GM21723 (cell line): ENCODE measurements at regions not wholly inside any gene's neighbourhood (a gene's known extent, or its start where the extent isn't known, plus 50 kb on each side); places are given as distances from the start of the nearest gene placed in this dataset.

Experiments
- ATAC-seq: cut with Tn5 transposase; IDR thresholded peaks from one replicate; pipeline ENCODE4 v1.9.1; 2021; ENCODE audit warnings: mild to moderate bottlenecking, moderate library complexity; ENCODE audit not compliant: unreplicated experiment

DNA sequence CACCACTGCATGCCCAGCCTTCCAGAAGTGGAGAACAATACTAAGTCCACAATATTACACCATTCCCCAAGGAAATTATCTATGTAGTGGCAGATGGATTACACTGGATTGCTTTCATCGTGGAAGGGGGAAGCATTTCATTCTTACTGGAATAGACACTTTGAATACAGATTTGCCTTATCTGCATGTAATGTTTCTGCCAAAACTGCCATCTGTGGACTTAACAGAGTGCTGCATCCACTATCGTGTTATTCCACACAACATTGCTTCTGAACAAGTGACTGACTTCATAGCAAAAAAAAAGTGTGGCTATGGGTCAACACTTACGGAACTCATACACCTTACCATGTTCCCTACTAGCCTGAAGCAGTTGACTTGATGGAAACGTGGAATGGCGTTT is 536.9 kb downstream of the BRINP1 start:
- no peak for ATAC-seq

DNA sequence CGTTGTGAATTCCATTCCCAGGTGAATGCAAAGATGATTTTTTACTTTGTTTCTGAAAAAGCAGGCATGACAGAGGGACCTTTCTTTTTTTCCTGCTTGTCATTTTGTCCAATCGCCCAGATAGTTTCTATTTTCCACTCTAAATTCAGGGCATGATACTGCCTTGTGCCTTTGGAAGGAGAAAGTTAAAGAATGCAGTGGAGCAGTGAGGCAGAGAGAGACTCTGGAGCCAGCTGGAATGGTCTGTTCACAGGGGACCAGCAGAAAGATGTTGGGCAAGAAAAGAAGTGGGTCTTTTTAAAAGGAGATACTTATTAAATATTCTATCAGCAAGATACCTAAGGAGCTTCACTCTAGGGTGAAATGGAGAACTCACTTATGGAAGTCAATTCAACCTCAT is 532.3 kb downstream of the BRINP1 start:
- no peak for ATAC-seq

DNA sequence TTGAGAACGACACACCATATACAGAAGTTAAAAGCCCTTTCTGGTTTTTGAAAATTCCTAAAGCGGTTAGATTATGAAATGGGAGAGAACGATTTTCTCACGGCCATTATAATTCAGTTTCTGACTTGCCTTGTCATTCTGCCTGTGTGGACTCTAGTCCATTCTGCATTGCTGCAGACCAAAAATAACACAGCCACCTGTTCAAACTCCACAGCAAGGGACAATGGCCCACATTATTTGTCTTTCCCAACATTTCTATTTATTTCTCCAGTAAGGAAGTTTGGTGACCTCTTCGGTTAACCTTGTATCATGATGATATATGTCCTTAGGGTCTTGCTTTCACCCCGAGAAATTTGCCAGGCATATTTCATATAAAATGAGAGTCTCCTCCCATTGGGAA is 497.7 kb downstream of the BRINP1 start:
- ATAC-seq = no peak

DNA sequence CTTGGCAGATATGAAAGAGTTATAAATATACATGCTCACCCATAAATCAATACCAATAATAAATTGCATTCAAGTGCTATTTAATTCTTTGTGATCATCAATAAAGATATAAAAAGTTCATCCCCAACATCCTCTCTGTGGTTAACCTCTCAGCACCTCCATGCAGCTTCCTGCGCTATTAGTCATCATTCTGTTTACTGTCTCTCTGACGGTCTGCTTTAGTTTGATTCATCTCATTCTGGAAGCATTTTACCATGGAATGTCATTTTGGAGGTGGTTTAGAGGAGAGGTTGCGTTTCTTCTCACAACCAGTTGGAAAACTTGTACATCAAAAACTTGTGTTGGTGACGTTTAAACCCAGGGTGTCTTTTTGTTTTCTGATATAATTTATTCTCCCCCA is 486.6 kb downstream of the BRINP1 start:
- no peak for ATAC-seq

- ATAC-seq = no peak
Observed at GRCh38 chr9:118883411-118883810, 485.8 kb downstream of the BRINP1 start.

- ATAC-seq = no peak
Observed at GRCh38 chr9:118891213-118891612, 478.0 kb downstream of the BRINP1 start.

DNA sequence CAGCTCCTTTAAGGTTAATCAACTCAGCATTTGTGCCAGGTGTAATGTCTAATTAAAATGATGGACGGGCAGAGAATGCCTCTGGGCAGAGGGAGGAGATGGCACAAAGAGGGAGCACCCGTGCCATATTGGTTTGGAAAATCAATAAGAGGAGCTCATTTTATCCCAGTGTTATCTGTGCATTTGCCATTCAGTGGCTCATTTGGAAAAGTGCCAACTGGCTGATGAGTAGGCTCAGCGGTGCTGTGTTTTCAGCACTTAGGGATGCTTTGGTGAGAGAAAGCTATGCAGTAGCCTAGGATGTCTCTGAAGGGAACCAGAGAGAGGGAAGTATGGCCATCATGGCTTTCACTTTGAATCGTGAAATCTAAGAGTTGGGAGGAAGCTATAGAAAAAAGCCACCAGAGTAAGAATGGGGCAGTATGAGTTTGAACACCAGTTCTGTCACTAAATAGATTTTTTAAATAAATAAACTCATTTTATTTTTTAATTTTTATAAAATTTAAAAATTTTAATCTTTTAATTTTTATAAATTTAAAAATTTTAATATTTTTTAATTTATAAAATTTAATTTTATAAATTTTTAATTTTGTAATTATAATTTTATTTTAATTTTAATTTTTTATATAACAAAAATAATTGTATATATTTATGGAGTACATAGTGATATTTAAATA is 472.8 kb downstream of the BRINP1 start:
- no peak for ATAC-seq

DNA sequence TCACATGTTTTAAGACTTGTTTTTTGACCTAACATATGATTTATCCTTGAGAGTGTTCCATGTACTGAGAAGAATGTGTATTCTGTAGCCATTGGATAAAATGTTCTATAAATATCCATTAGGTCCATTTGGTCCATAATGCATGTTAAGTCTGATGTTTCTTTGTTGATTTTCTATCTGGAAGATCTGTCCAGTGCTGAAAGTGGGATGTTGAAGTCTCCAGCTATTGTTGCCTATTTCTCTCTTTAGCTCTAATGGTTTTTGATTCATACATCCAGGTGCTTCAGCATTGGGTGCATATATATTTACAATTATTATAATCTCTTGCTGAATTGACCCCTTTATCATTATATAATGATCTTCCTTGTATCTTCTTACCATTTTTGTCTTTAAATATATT is 451.1 kb downstream of the BRINP1 start:
- ATAC-seq = no peak

DNA sequence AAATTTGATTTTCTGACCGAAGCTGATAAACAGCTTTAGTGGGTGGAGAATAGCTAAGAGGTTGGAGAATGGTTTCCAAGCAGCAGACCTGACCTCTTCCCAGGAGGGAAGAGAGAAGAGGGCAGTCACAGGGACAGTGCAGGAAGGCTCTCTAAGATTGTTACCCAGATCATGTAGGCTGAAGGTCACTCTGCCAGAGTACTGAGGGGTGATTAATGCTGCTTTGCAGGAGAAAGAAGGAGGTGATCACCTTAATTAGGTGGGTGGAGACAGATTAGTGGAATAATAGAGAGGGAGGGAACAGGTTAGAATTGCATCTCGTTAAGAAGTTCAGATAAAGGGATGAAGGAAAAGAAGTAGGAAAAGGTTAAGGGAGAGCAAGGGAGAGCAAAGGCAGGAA is 440.5 kb downstream of the BRINP1 start:
- ATAC-seq = no peak

- ATAC-seq = no peak
Observed at GRCh38 chr9:118929287-118929686, 439.9 kb downstream of the BRINP1 start.

- no peak for ATAC-seq
Observed at GRCh38 chr9:118931941-118932340, 437.3 kb downstream of the BRINP1 start.

DNA sequence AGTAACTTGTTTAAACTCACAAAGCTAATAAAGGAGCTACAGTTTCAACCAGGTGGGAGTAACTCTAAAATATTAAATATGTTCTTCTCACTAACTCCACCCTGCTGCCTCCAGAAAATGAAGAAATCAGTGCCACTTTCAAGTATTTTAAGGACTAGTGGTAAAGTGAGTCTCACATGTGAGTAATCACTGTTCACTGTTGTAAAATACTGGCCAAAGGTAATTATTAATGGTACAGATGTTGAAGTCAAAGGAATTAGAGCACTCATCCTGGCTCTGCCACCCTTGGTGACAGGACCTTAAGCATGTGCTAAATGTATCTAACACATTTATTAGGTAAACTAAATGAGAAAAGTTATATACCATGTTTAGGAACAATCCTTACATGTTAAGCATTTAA is 430.7 kb downstream of the BRINP1 start:
- no peak for ATAC-seq

DNA sequence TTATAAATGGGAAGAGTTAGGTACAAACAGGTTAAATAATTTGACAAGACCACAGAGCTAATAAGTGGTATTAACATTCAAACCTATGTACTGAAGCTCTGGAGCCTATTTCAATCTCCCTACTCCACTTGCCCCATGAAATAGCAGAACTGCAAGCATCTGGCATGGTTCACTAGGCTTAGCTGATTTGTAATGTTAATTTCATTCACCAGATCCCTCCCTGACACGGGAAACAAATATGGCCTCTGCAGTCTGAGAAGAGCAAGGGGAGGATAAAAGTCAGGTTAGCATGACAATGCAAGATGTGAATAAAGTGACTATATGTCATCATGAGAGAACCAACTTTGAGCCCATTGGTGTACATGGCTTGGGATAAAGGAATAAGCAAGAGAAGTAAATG is 428.8 kb downstream of the BRINP1 start:
- ATAC-seq = no peak

DNA sequence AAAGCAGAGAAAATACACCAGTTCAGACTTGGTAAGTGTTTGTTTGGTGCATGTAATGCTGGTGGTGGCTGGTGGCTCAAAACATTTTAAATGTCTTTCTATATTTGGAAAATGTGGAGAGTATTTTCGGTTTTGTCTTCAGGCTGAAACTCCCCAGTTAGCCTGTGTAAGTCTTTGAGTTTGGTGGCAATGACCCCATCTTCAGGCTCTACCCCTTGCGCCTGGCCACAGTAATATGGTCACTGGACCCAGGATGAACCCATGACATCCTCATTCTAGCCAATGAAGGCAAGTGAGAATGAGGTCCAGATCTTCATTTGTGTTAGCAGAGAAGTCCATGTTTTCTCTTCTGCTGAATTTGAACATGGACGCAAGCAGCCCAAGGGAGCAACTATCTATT is 422.6 kb downstream of the BRINP1 start:
- ATAC-seq = no peak

GRCh38 chr9:118954857-118955256 is 414.4 kb downstream of the BRINP1 start:
- no peak for ATAC-seq

- no peak for ATAC-seq
Observed at GRCh38 chr9:118957585-118957984, 411.6 kb downstream of the BRINP1 start.

GRCh38 chr9:118959366-118959765 is 409.9 kb downstream of the BRINP1 start:
- no peak for ATAC-seq

DNA sequence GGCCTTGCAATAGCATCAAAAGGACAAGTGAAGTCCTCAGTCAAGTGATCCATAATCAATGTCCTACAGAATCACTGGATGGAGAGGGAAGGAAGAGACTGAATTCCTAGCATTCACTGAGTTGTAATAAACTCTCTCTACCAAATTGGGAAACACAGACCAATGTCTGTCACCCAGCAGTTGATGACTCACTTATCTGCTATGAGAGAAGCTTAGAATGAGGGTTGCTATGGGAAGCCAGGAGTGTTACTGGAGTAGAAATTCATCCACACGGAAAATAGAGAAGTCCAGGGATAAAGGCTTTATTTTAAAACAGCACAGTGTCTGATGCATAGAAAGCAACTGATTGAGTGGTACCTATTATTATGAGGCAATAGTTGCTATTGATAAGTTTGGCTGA is 407.4 kb downstream of the BRINP1 start:
- ATAC-seq = no peak

- no peak for ATAC-seq
Observed at GRCh38 chr9:118962426-118962825, 406.8 kb downstream of the BRINP1 start.

- no peak for ATAC-seq
Observed at GRCh38 chr9:118963674-118964073, 405.6 kb downstream of the BRINP1 start.

DNA sequence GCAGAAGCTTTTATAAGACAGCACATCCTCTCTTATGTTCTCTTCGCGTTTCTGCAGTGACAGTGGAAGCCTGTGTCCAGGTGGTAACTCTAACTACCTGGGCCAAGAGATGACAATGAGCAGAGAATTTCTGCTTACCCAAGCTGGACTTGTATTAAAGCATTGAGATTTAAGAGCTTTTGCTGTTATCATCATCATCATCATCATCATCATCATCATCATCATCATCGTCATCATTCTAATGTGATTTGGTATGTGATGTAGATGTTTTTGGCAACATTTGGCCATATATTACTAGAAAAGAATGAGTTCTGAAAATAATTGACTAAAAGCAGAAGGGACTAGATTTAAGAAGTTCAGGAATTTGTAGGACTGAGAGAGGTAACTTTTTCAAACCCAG is 401.3 kb downstream of the BRINP1 start:
- ATAC-seq = no peak

- ATAC-seq = no peak
Observed at GRCh38 chr9:118975736-118976135, 393.5 kb downstream of the BRINP1 start.

DNA sequence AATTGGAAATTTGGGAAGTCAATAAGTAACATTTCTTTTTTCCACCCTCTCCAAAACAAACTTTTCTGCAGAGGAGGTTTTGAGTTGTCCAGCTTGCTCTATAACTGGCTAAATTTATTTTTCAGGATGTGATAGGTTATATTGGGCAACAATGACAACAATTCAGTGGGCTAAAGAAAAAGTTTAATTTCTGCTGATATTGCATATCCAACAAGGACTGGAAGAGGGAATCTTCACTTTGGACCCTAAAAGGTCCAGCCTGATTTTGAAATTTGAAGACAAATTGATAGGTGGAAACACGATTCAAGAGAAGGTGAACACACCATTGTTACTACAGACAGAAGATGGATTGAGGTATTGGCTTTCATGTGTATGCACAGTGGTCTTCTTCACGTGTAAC is 393.1 kb downstream of the BRINP1 start:
- ATAC-seq = no peak
